C4-2B (cell line): ENCODE measurements at regions not wholly inside any gene's neighbourhood (a gene's known extent, or its start where the extent isn't known, plus 50 kb on each side); places are given as distances from the start of the nearest gene placed in this dataset.

Experiments used
- ZFX ChIP-seq: fragments of 450-650 bp; IDR thresholded peaks from 2 replicates; pipeline ENCODE4 v1.6.1; 2017
- TF ChIP-seq, protein P1 (sequence below): fragments of 450-650 bp; conservative IDR thresholded peaks from 2 replicates; pipeline ENCODE4 v1.5.1; 2017; ENCODE audit warnings: mild to moderate bottlenecking

DNA sequence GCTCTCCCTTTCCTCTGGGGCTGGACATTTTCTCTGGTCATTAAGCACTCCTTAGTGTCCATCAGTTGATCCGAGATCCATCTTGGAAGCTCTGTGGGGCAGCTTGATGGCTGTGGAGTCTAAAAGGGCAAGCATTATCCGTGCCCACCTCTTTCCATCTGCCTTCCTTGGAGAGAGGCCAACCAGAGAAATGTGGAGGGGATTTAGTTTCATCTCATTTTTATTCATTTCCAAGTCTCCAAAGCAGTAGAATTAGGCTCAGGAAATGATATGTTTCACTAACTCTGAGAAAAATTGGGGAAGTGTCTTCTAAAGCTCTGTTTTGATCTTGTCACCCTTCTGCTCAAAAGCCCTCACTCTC, 95.9 kb upstream of the KLHL25 start:
- TF ChIP-seq, protein P1, sequence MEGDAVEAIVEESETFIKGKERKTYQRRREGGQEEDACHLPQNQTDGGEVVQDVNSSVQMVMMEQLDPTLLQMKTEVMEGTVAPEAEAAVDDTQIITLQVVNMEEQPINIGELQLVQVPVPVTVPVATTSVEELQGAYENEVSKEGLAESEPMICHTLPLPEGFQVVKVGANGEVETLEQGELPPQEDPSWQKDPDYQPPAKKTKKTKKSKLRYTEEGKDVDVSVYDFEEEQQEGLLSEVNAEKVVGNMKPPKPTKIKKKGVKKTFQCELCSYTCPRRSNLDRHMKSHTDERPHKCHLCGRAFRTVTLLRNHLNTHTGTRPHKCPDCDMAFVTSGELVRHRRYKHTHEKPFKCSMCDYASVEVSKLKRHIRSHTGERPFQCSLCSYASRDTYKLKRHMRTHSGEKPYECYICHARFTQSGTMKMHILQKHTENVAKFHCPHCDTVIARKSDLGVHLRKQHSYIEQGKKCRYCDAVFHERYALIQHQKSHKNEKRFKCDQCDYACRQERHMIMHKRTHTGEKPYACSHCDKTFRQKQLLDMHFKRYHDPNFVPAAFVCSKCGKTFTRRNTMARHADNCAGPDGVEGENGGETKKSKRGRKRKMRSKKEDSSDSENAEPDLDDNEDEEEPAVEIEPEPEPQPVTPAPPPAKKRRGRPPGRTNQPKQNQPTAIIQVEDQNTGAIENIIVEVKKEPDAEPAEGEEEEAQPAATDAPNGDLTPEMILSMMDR = no peak
- no peak for TF ChIP-seq ZFX
